ENCODE measurements at regions not wholly inside any gene's neighbourhood (a gene's known extent, or its start where the extent isn't known, plus 50 kb on each side); places are given as distances from the start of the nearest gene placed in this dataset.
"Not testable (repeated sequence)": the region's sequence is repeated elsewhere in the genome, so short reads cannot be mapped to it uniquely, and the experiment has no call there.

- no peak for TF ChIP-seq CTCF (IDR thresholded peaks at IDR 0.05; ENCODE audit: insufficient read depth, low read depth, low read length)
- no peaks in the 10 kb centered on the region for H3K27me3 ChIP-seq (ENCODE audit: control insufficient read depth, insufficient read depth, low read length)
- POLR2A ChIA-PET = no interaction called here
- no peak for DNase-seq (ENCODE audit: low read depth)
- CTCF ChIA-PET = no interaction called here
- H3K36me3 ChIP-seq (ENCODE audit: control insufficient read depth, insufficient read depth, low read length) = no peaks in the 10 kb centered on the region
- no peak overlapping the region for H3K4me3 ChIP-seq (ENCODE audit: low read depth, low read length)
Measured at GRCh38 chr12:105440037-105440664, 109.7 kb downstream of the C12orf75 start.

DNA sequence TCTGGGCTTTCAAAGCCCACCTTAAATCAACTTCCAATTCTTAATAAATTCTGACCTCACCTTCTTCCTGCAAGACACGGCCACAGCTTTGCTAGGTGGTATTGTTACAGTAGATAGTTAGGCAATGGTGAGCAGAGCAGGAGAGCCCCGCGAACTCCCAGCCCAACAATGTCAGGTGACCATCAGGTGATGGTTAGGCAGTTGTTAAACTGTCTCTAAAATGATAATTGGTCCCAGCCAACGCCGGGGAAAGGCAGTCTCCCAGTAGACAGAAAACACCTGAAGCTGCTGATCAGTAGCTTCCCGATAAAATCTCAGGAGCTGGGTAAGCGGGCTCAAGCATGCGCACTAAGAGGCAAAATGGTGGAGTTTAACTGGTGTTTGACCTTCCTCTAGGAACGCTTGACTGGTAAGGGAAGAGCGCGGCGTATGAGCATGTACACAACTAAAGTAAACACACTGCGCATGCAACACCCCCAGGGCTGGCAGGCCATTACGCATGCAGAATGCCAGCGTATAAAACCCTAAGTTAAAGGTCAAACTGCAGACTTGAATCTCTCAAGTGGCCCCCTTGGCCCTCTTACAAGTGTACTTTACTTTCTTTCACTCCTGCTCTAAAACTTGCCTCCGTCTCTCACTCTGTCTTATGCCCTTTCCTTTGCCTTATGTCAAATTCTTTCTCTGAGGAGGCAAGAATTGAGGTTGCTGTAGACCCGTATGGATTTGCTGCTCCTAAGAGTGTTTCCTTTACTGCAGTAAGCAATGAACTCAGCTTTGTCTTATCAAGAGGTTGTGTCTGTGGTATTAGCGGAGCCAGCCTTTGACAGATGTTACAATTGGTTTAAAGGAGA lies 113.5 kb downstream of the C12orf75 start:
- CTCF ChIA-PET = interaction anchor here (1.1 kb wide), 1 partner anchor 26 kb away, joined by 5 read pairs; no protein-coding TSS in a partner anchor
- DNase-seq (ENCODE audit: low read depth) = no peak
- TF ChIP-seq CTCF (IDR thresholded peaks at IDR 0.05; ENCODE audit: insufficient read depth, low read depth, low read length) = no peak
- POLR2A ChIA-PET = interaction anchor here (0.5 to 0.6 kb wide), 2 partner anchors 118 to 547 kb away, joined by 3 read pairs; no protein-coding TSS in a partner anchor
- no peak overlapping the region for H3K4me3 ChIP-seq (ENCODE audit: low read depth, low read length)
- no peaks in the 10 kb centered on the region for H3K36me3 ChIP-seq (ENCODE audit: control insufficient read depth, insufficient read depth, low read length)
- no peaks in the 10 kb centered on the region for H3K27me3 ChIP-seq (ENCODE audit: control insufficient read depth, insufficient read depth, low read length)

- no peak for DNase-seq (ENCODE audit: low read depth)
- ChIA-PET CTCF (interaction anchor here (1.1 kb wide), 1 partner anchor 26 kb away, joined by 5 read pairs; no protein-coding TSS in a partner anchor), POLR2A (interaction anchor here (0.5 to 0.7 kb wide), 3 partner anchors 17 to 546 kb away, joined by 3 to 11 read pairs (median 3); no protein-coding TSS in a partner anchor)
- H3K27me3 ChIP-seq (ENCODE audit: control insufficient read depth, insufficient read depth, low read length) = no peaks in the 10 kb centered on the region
- H3K4me3 ChIP-seq (ENCODE audit: low read depth, low read length) = no peak overlapping the region
- H3K36me3 ChIP-seq (ENCODE audit: control insufficient read depth, insufficient read depth, low read length) = no peaks in the 10 kb centered on the region
- TF ChIP-seq CTCF (IDR thresholded peaks at IDR 0.05; ENCODE audit: insufficient read depth, low read depth, low read length) = no peak
Measured at GRCh38 chr12:105444653-105445102, 114.2 kb downstream of the C12orf75 start.

DNA sequence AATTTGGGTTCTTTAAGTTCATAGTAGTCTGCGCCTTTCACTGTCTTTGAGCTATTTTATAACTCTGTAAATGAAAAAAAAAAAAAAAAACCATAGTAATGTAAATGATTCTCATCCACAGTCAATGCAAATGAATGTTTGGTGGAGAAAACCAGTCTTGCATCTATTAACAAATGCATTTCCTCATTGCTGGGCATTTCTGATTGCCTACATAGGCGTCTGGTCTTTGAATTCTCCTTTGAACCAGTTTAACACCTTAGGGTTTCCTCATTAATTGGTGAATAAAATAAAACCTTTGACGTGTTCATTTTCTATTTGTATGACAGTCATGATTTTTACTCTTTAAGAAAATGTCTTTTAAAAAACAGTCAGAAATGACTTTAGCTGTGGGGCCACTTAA lies 114.8 kb downstream of the C12orf75 start:
- H3K27me3 ChIP-seq (ENCODE audit: control insufficient read depth, insufficient read depth, low read length) = no peaks in the 10 kb centered on the region
- no peak overlapping the region for H3K4me3 ChIP-seq (ENCODE audit: low read depth, low read length)
- DNase-seq (ENCODE audit: low read depth) = no peak
- POLR2A ChIA-PET = interaction anchor here (0.5 to 0.7 kb wide), 2 partner anchors 16 to 36 kb away, joined by 5 to 11 read pairs; no protein-coding TSS in a partner anchor
- CTCF ChIA-PET = interaction anchor here (0.9 kb wide), 1 partner anchor 692 kb away, joined by 3 read pairs; no protein-coding TSS in a partner anchor
- H3K36me3 ChIP-seq (ENCODE audit: control insufficient read depth, insufficient read depth, low read length) = no peaks in the 10 kb centered on the region
- no peak for TF ChIP-seq CTCF (IDR thresholded peaks at IDR 0.05; ENCODE audit: insufficient read depth, low read depth, low read length)

DNA sequence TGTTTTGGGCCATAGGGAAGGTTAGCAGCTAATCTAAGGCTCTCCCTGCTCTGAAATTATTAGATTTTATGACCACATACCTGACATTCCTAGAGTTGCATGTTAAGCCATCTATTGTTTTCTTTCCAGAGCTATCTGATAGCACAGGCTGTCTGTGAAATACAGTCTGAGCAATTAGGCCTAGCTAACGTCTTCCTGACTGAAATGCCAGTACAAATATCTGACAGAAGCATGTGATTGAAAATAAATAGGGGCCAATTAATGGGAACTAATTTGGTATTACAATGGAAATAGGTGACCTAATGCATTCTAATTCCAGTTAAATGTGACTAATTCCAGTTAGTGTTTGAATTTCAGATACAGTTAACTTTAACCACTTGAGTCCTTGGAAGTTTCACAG lies 115.2 kb downstream of the C12orf75 start:
- no peak for DNase-seq (ENCODE audit: low read depth)
- CTCF ChIA-PET = interaction anchor here (0.9 kb wide), 1 partner anchor 691 kb away, joined by 3 read pairs; no protein-coding TSS in a partner anchor

GRCh38 chr12:105446460-105446859 lies 116.0 kb downstream of the C12orf75 start:
- CTCF ChIA-PET; H3K27me3 ChIP-seq (ENCODE audit: control insufficient read depth, insufficient read depth, low read length); H3K4me3 ChIP-seq (ENCODE audit: low read depth, low read length); POLR2A ChIA-PET; H3K36me3 ChIP-seq (ENCODE audit: control insufficient read depth, insufficient read depth, low read length); DNase-seq (ENCODE audit: low read depth): not testable (repeated sequence)

More for the DNA sequence above, 115.2 kb downstream of the C12orf75 start:
- Histone ChIP-seq H3K27me3 (ENCODE audit: control insufficient read depth, insufficient read depth, low read length) (no peaks in the 10 kb centered on the region), H3K36me3 (ENCODE audit: control insufficient read depth, insufficient read depth, low read length) (no peaks in the 10 kb centered on the region), H3K4me3 (ENCODE audit: low read depth, low read length) (no peak overlapping the region)
- TF ChIP-seq CTCF (IDR thresholded peaks at IDR 0.05; ENCODE audit: insufficient read depth, low read depth, low read length) = no peak
- POLR2A ChIA-PET = interaction anchor here (0.5 kb wide), 1 partner anchor 36 kb away, joined by 5 read pairs; no protein-coding TSS in a partner anchor
